Gastrocnemius medialis (tissue), 4 donors: ENCODE measurements at regions not wholly inside any gene's neighbourhood (a gene's known extent, or its start where the extent isn't known, plus 50 kb on each side); places are given as distances from the start of the nearest gene placed in this dataset.

Source experiments
- ATAC-seq, 2 donors: fragments of 150-250 bp; one replicate each; pipeline ENCODE4 v1.9.1; 2016
- DNase-seq, 2 donors: peaks; one replicate each; pipeline ENCODE4 v3.0.0-alpha.2; 2019
- H3K27ac ChIP-seq, 4 donors: fragments of 200-600 bp; sonication (generic); 1 replicate in 1 of 4; 2 replicates in 3 of 4; pipeline ENCODE4 v1.5.1; 2016 to 2018; ENCODE audit warnings: mild to moderate bottlenecking in 2 of 4, moderate library complexity in 1 of 4
- H3K27me3 ChIP-seq, 3 donors: fragments of 200-600 bp; sonication (generic) in 2 of 3; 1 replicate in 1 of 3; 2 replicates in 2 of 3; pipeline versions ENCODE4 v1.5.1 to v1.6.0; 2016 to 2019; ENCODE audit warnings: mild to moderate bottlenecking in 1 of 3, moderate library complexity in 1 of 3
- H3K36me3 ChIP-seq, 2 donors: fragments of 200-600 bp; sonication (generic) in 1 of 2; one replicate each; pipeline ENCODE4 v1.5.1; 2017 to 2018
- H3K4me1 ChIP-seq, 2 donors: fragments of 200-600 bp; sonication (generic) in 1 of 2; one replicate each; pipeline ENCODE4 v1.5.1; 2016 to 2017; ENCODE audit warnings: mild to moderate bottlenecking in 2 of 2
- H3K4me3 ChIP-seq, 4 donors: fragments of 200-600 bp; sonication (generic) in 3 of 4; 1 replicate in 1 of 4; 2 replicates in 3 of 4; pipeline ENCODE4 v1.5.1; 2016 to 2019; ENCODE audit warnings: mild to moderate bottlenecking in 2 of 4
- H3K9me3 ChIP-seq, 3 donors: fragments of 200-600 bp; sonication (generic) in 2 of 3; 1 replicate in 1 of 3; 2 replicates in 2 of 3; pipeline ENCODE4 v1.5.1; 2016 to 2019
- CTCF ChIP-seq, 5 experiments: fragments of 450-650 bp in 3 of 5; fragments of 200-600 bp in 2 of 5; sonication (generic) in 2 of 5; IDR thresholded peaks in 4 of 5; conservative IDR thresholded peaks in 1 of 5; 1 replicate in 4 of 5; 2 replicates in 1 of 5; pipeline ENCODE4 v1.5.1; 2016 to 2019; ENCODE audit warnings: antibody characterized with exemption in 5 of 5, mild to moderate bottlenecking in 3 of 5, moderate library complexity in 3 of 5
- POLR2A ChIP-seq, 2 donors: fragments of 450-650 bp; IDR thresholded peaks; one replicate each; pipeline ENCODE4 v1.6.1; 2017; ENCODE audit warnings: antibody characterized with exemption in 2 of 2, mild to moderate bottlenecking in 2 of 2, moderate library complexity in 2 of 2
- in situ Hi-C, 4 donors: fragments of 200-750 bp; cut with MboI; loops; one replicate each; pipeline versions ENCODE4 v1.15.0 to v1.8.0; 2017; ENCODE audit warnings: low sequenced_read_pairs in 4 of 4
- intact Hi-C: fragments of 100-400 bp; cut with DNase I; formaldehyde crosslinking; loops from one replicate; pipeline ENCODE4 v1.15.1; 2023; ENCODE audit warnings: low total_unique reads

- H3K27me3 ChIP-seq: peaks cover 27 to 54% (median 46%) of the 10 kb centered on the region in 3 donors
- no peaks in the 10 kb centered on the region for H3K36me3 ChIP-seq
- H3K4me3 ChIP-seq: no peak overlapping the region
- in situ Hi-C loops: no loop called here
- intact Hi-C loops: no loop called here
- H3K27ac ChIP-seq: no peak overlapping the region
- ATAC-seq: no peak
- no peak for TF ChIP-seq POLR2A (IDR thresholded peaks at IDR 0.05)
- no peak for TF ChIP-seq CTCF (IDR thresholded peaks at IDR 0.05 in 4 of 5, conservative IDR thresholded peaks at IDR 0.05 in 1 of 5)
- no peaks in the 10 kb centered on the region for H3K4me1 ChIP-seq
- DNase-seq: no peak
- no peaks in the 10 kb centered on the region for H3K9me3 ChIP-seq
Measured at GRCh38 chr16:89042711-89043551, 50.7 kb upstream of the ACSF3 start.

DNA sequence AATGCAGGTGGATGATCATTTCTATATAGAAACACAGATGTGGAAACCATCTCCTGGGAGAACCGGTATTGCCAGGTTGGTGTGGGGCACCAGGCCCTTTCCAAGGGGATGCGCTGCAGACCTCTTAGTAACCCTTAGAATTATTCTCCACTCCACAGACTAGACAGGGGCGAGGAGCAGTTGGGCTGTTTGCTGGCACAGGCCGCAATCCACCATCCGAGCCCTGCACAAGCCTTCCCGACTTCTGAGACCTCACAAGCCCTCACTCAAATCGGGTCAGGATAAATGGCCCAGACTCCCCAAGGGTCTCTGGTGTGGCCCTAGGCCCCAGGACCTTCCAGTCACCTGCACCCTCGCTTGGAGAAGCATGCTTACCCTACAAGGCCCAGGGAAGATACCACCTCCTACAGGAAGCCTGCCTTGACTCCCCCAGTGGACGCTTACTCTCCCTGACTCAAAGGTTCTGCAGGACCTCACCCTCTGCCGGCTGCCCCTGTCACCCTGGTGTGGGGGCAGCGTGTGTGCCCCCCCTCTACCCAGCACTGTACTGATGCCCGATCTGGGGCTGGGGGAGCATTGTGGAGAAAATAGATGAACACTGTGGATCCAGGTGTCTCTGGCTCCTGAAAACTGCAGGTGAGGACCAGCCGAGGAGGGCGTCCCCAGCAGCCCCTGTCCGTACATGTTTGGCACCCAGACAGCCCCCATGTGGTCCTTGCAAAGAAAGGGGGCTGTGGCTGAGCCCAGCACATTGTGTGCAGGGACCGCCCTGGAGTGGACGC lies 49.8 kb upstream of the ACSF3 start:
- ATAC-seq: no peak
- no peak overlapping the region for H3K27ac ChIP-seq
- in situ Hi-C loops: no loop called here
- H3K4me3 ChIP-seq: no peak overlapping the region
- intact Hi-C loops: no loop called here
- H3K4me1 ChIP-seq: no peaks in the 10 kb centered on the region
- TF ChIP-seq CTCF (IDR thresholded peaks at IDR 0.05 in 4 of 5, conservative IDR thresholded peaks at IDR 0.05 in 1 of 5) (no peak), POLR2A (IDR thresholded peaks at IDR 0.05) (no peak)
- H3K36me3 ChIP-seq: no peaks in the 10 kb centered on the region
- no peak for DNase-seq
- H3K27me3 ChIP-seq: peaks cover 33 to 61% (median 43%) of the 10 kb centered on the region in 3 donors
- no peaks in the 10 kb centered on the region for H3K9me3 ChIP-seq
